ENCODE measurements at regions not wholly inside any gene's neighbourhood (a gene's known extent, or its start where the extent isn't known, plus 50 kb on each side); places are given as distances from the start of the nearest gene placed in this dataset.

GRCh38 chr5:118698774-118699173 lies 289.6 kb downstream of the DTWD2 start:
- TF ChIP-seq CTCF (optimal IDR thresholded peaks at IDR 0.05 in 1 of 3, IDR thresholded peaks at IDR 0.05 in 1 of 3, conservative IDR thresholded peaks at IDR 0.05 in 1 of 3; ENCODE audit: extremely low read depth in 1 of 3, insufficient read depth in 2 of 3, low read length in 3 of 3) (no peak), EZH2 (IDR thresholded peaks at IDR 0.05; ENCODE audit: low read length) (no peak)

Data from keratinocyte (primary cell).